GM12892 (cell line): ENCODE measurements at regions not wholly inside any gene's neighbourhood (a gene's known extent, or its start where the extent isn't known, plus 50 kb on each side); places are given as distances from the start of the nearest gene placed in this dataset.
"Not testable (repeated sequence)": the region's sequence is repeated elsewhere in the genome, so short reads cannot be mapped to it uniquely, and the experiment has no call there.

Experiments used
- DNase-seq: peaks from one replicate; pipeline ENCODE4 v3.0.0; 2011; ENCODE audit not compliant: insufficient read length
- FAIRE-seq: peaks from 2 replicates; lab custom pipeline; 2011; peaks lifted over from hg19 to GRCh38; lab: Jason Lieb, UNC
- POLR2A ChIP-seq: IDR thresholded peaks from 2 replicates; pipeline ENCODE4 v1.6.1; 2011; ENCODE audit warnings: low read depth, low read length, control low read depth
- POLR2AphosphoS5 ChIP-seq: IDR thresholded peaks from 2 replicates; pipeline ENCODE4 v1.6.1; 2011; ENCODE audit warnings: low read depth, low read length, control low read depth
- TAF1 ChIP-seq: IDR thresholded peaks from 2 replicates; pipeline ENCODE4 v1.6.1; 2011; ENCODE audit warnings: low read depth, mild to moderate bottlenecking, control low read depth, low read length, borderline replicate concordance

GRCh38 chrX:106220177-106220576, 52.1 kb downstream of the PWWP3B start:
- TF ChIP-seq TAF1 (no peak), POLR2A (no peak), POLR2AphosphoS5 (no peak)
- FAIRE-seq (no peak), DNase-seq (no peak)

- no peak for DNase-seq
- FAIRE-seq, result no peak
- TF ChIP-seq POLR2AphosphoS5 (no peak), TAF1 (no peak), POLR2A (no peak)
These were observed 75.3 kb downstream of the PWWP3B start for GRCh38 chrX:106243376-106243775.

GRCh38 chrX:106246511-106246910, 78.4 kb downstream of the PWWP3B start:
- FAIRE-seq, result no peak

DNA sequence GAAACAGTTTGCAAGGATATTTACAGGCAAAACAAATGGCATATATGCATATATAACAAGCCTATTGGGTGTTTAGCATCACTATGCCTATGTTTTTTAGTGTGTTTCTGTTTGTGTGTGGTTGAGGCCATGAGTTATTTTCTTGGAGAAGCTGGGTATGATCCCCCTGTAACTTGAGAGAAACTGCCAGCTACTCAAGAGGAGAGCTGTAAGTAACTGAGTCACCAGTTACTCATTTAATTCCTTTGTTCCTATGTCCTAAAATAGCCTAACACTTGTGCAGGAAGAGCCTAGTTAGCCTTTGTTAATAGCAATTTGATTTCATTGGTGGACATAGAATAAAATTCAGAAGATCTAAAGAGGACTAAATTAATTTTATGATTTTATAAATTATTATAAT, 79.1 kb downstream of the PWWP3B start:
- FAIRE-seq (no peak), DNase-seq (no peak)
- TF ChIP-seq POLR2AphosphoS5 (no peak), TAF1 (no peak), POLR2A (no peak)

More at GRCh38 chrX:106246511-106246910, 78.4 kb downstream of the PWWP3B start:
- DNase-seq, result no peak
- TF ChIP-seq TAF1 (no peak), POLR2A (no peak)

DNA sequence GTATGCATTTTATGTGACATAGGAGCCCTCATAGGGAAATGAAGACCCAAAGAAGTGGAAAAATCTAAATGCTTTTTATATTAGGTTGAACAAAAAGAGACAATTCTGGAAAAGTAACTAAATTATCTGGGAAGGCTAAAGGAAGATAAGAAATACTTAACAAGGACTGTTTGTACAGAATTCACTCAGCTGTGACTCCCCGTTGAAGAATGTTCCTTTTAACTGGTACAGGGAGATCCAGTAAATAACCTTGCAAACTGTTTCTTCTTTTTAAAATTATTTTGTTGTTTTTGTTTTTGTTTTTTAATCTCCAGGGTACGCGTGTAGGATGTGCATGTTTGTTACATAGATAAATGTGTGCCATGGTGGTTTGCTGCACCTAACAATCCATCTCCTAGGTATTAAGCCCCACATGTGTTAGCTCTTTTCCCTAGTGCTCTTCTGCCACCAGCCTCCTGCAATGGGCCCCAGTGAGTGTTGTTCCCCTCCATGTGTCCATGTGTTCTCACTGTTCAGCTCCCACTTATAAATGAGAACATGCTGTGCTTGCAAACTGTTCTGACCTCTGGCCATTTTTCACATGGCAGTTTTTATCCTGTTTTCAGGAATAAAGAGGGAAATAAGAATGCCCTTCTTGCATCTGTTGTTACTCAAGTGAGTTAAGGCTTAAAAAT, 81.7 kb downstream of the PWWP3B start:
- no peak for DNase-seq
- TF ChIP-seq TAF1, result no peak
- TF ChIP-seq POLR2A, result no peak
- no peak for TF ChIP-seq POLR2AphosphoS5
- no peak for FAIRE-seq

DNA sequence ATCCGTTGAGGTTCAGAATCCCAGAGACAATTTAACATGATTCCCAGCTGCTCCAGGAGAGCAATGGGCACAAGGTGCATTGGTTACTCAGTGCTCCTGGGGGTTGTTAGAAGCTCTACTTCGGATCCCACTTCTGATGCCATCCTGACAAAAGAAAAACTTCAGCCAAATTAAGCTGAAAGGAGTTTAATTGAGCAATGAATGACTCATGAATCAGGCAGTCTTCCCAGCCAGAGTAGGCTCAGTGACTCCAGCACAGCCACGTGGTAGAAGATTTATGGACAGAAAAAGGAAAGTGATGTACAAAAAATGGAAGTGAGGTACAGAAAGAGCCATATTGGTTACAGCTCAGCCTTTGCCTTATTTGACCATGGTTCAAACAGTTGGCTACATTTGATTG, 95.7 kb downstream of the PWWP3B start:
- DNase-seq (no peak), FAIRE-seq (no peak)
- TF ChIP-seq POLR2A (no peak), TAF1 (no peak), POLR2AphosphoS5 (no peak)

GRCh38 chrX:106273947-106274587, 106.0 kb downstream of the PWWP3B start:
- DNase-seq, FAIRE-seq: not testable (repeated sequence)

DNA sequence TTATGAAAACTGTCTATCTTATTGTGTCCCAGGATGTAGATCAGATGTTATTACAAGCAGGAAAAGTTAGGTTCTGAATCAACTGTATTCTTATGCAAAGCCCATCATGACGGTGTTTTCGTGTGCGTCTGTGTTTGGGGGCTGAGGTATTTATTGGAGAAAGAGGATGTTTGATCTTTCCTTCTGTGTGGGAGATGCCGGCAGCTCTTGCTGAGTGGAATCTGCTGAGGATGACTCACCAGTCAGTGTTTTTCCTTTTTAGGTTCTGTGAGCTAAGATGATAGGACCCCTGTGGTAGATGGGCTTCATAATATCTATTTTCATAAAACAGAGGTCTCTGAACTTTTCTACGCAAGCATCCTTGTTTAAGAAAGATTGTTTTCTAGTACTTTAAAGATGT, 107.1 kb downstream of the PWWP3B start:
- DNase-seq, FAIRE-seq: not testable (repeated sequence)

- FAIRE-seq (no peak), DNase-seq (no peak)
- TF ChIP-seq TAF1 (no peak), POLR2A (no peak), POLR2AphosphoS5 (no peak)
These were observed 110.8 kb downstream of the PWWP3B start for GRCh38 chrX:106278951-106279350.

- TF ChIP-seq POLR2AphosphoS5 (no peak), POLR2A (no peak), TAF1 (no peak)
- DNase-seq (no peak), FAIRE-seq (no peak)
These were observed 113.3 kb downstream of the PWWP3B start for GRCh38 chrX:106281383-106281782.

DNA sequence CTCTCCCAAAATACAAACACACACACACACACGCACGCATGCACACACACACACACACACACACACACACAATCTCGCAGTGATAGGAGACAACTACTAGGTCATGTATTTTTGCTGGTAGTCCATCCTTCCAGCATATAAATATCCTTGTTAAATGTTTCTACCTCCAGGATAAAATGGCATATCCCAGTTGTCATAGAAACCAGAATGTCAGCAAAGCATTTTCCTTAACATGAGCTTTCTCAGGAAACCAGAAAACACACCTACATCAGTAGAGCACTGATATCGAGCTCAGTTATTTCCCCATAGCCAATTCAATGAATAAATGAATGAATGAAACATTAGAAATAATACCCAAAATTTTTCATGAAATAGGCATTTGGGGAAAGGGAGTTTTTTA, 115.7 kb downstream of the PWWP3B start:
- FAIRE-seq, result no peak
- no peak for DNase-seq
- no peak for TF ChIP-seq POLR2A
- TF ChIP-seq POLR2AphosphoS5, result no peak
- TF ChIP-seq TAF1, result no peak

DNA sequence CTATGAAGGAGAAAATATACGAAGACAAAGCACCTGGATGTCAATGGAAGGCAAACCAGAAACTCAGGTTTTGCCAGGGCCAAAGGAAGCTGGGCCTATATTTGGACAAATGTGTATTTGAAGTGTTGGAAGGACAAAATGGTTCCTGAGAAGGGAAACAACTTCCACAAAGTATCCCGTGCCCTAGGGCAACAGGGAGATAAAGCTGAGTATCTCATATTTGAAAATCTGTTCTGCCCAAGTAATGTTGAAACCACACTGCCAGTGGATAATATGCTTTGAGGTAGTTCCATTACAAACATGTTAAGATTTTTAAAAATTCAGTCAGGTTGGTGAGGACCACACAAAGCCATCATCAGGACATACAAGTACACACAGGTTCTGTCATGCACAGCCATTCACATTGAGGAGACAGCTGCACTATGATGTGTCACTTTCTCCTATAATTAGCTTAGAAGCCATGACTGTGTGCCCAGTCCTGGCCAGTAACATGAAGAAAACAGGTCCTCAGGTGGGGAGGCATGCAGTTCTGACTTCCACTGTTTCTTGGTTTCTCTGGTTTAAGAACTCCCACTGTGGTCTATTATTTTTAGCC, 116.4 kb downstream of the PWWP3B start:
- FAIRE-seq, result no peak
- no peak for DNase-seq
- TF ChIP-seq TAF1 (no peak), POLR2A (no peak), POLR2AphosphoS5 (no peak)
